Activated naive CD4-positive, alpha-beta T cell treated with anti-CD3 and anti-CD28 coated beads, Interleukin-2, amount 50 U/mL, for 72 hours (primary cell): ENCODE measurements at regions not wholly inside any gene's neighbourhood (a gene's known extent, or its start where the extent isn't known, plus 50 kb on each side); places are given as distances from the start of the nearest gene placed in this dataset.
A peak's percentile ranks its signal among the peaks of the same experiment; 100 is the strongest.
"Not testable (repeated sequence)": the region's sequence is repeated elsewhere in the genome, so short reads cannot be mapped to it uniquely, and the experiment has no call there.

Experiments
- ATAC-seq, 2 donors: fragments of 150-1000 bp; cut with Tn5 transposase; 2 replicates each; pipeline ENCODE4 v1.10.0; 2021; ENCODE audit warnings: mild to moderate bottlenecking in 2 of 2, moderate library complexity in 2 of 2
- DNase-seq, 2 donors: peaks; one replicate each; pipeline ENCODE4 v3.0.0; 2021 to 2022; ENCODE audit warnings: low spot score in 2 of 2
- H3K27ac Mint-ChIP-seq, 2 donors: one replicate each; pipeline ENCODE4 v1.8.0; 2022; ENCODE audit warnings: mild to moderate bottlenecking in 2 of 2, mixed read lengths in 2 of 2
- H3K36me3 Mint-ChIP-seq, 2 donors: one replicate each; pipeline ENCODE4 v1.8.0; 2022; ENCODE audit warnings: mixed read lengths in 2 of 2
- H3K9me3 Mint-ChIP-seq, 2 donors: one replicate each; pipeline ENCODE4 v1.8.0; 2022; ENCODE audit warnings: mixed read lengths in 2 of 2

DNA sequence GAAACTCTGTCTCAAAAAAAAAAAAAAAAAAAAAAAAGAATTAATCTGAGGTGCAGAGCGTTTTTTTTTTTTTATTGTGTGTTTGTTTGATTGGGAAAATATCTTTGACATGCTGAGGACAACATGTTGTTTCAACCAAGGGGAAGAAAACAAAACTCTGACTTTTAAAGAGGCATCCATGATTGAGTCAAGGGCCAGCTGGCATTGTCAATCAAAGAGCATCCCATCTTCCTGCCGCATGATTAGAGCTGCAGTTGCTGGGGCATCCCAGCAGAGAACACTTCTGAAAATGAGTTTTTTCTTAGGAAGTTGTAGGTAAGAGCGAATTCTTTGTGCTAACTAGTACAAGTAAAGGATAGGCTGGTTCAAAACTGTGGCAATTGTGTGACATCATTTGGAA is 200.9 kb upstream of the DAAM1 start:
- no peak overlapping the region for H3K27ac Mint-ChIP-seq
- H3K36me3 Mint-ChIP-seq, result no peaks in the 10 kb centered on the region
- H3K9me3 Mint-ChIP-seq, result peaks cover 10 to 14% of the 10 kb centered on the region in 2 donors
- ATAC-seq, result no peak
- DNase-seq, result no peak

- DNase-seq (no peak), ATAC-seq (no peak)
- Mint-ChIP-seq H3K9me3 (peaks cover 14 to 15% of the 10 kb centered on the region in 2 donors), H3K27ac (no peak overlapping the region), H3K36me3 (no peaks in the 10 kb centered on the region)
Measured at GRCh38 chr14:58992935-58993334, 195.5 kb upstream of the DAAM1 start.

- no peak for DNase-seq
- Mint-ChIP-seq H3K9me3 (peaks cover 14 to 16% of the 10 kb centered on the region in 2 donors), H3K36me3 (no peaks in the 10 kb centered on the region), H3K27ac (no peak overlapping the region)
- ATAC-seq, result peak in 1 of 2 donors; percentile 52
Measured at GRCh38 chr14:58994130-58994529, 194.3 kb upstream of the DAAM1 start.

- peaks cover 9 to 11% of the 10 kb centered on the region in 2 donors for H3K9me3 Mint-ChIP-seq
- H3K36me3 Mint-ChIP-seq, result peaks cover 5 to 9% of the 10 kb centered on the region in 2 donors
- H3K27ac Mint-ChIP-seq, result no peak overlapping the region
- DNase-seq (no peak), ATAC-seq (no peak)
Measured at GRCh38 chr14:59004012-59004411, 184.5 kb upstream of the DAAM1 start.

GRCh38 chr14:59006179-59006578 is 182.3 kb upstream of the DAAM1 start:
- not testable (repeated sequence) for ATAC-seq, H3K27ac Mint-ChIP-seq, DNase-seq
- Mint-ChIP-seq H3K36me3 (peaks cover 5 to 21% of the 10 kb centered on the region in 2 donors), H3K9me3 (peaks cover 11 to 21% of the 10 kb centered on the region in 2 donors)

GRCh38 chr14:59009967-59010366 is 178.5 kb upstream of the DAAM1 start:
- Mint-ChIP-seq H3K9me3 (peaks cover 23 to 33% of the 10 kb centered on the region in 2 donors), H3K27ac (no peak overlapping the region), H3K36me3 (peaks cover 11 to 34% of the 10 kb centered on the region in 2 donors)
- no peak for ATAC-seq
- DNase-seq, result no peak

DNA sequence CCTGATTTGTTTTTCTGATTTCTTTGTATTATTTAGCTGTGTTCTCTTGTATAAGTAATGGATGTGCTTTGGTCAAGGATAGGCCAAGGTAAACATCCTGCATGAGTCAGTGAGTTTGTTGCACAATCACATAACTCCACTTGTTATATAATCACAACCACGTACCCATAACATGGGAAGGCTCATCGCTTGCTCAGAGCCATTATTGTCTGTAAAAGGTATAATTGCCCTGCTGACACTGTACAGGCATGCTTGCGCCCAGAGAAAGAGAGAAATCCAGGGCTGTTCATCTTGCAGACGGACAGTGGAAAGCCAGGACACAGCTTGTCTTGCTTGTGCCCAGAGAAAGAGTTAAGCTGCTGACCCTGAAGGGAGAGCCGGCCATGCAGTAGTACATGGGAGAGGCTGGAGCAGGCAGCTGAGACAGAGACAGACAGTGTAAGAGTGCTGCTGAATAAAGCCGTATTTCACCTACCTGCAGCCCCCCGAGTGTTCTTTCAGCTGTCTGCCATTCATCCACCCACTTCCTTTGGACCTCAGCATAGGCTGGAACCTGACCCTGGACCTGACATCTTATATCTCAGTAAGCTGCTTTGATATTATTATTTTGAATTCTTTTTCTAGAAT is 174.7 kb upstream of the DAAM1 start:
- DNase-seq, result no peak
- Mint-ChIP-seq H3K27ac (no peak overlapping the region), H3K36me3 (peaks cover 6 to 25% of the 10 kb centered on the region in 2 donors), H3K9me3 (peaks cover 17 to 24% of the 10 kb centered on the region in 2 donors)
- ATAC-seq, result no peak

- H3K9me3 Mint-ChIP-seq, result peaks cover 17 to 19% of the 10 kb centered on the region in 2 donors
- H3K36me3 Mint-ChIP-seq, result peaks cover 6 to 20% of the 10 kb centered on the region in 2 donors
- DNase-seq, result no peak
- no peak overlapping the region for H3K27ac Mint-ChIP-seq
- no peak for ATAC-seq
Measured at GRCh38 chr14:59015482-59015881, 173.0 kb upstream of the DAAM1 start.

- Mint-ChIP-seq H3K27ac (no peak overlapping the region), H3K36me3 (peaks cover 6 to 13% of the 10 kb centered on the region in 2 donors), H3K9me3 (peaks cover 9 to 12% of the 10 kb centered on the region in 2 donors)
- DNase-seq (no peak), ATAC-seq (no peak)
Measured at GRCh38 chr14:59017285-59017965, 171.0 kb upstream of the DAAM1 start.

DNA sequence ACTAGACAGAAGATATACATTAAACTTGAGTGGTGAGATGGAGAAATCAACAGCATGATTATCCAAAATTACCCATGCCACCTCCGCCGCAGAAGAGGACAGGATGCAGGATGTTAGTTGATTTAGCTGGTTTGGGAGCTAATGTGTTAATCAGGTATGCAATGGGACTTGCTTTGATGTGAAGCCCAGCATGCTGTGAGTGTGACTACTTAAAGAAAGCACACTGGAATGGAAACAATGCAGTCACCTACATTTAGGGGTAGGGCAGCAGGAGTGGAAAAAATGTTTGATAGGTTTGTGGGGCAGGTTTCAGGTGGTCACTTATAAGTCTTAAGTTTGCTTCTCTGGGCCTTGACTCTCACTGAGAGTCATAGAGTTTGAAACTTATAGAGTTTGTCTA is 170.0 kb upstream of the DAAM1 start:
- DNase-seq (no peak), ATAC-seq (no peak)
- Mint-ChIP-seq H3K27ac (no peak overlapping the region), H3K9me3 (peaks cover 7 to 9% of the 10 kb centered on the region in 2 donors), H3K36me3 (peaks cover 6 to 10% of the 10 kb centered on the region in 2 donors)

DNA sequence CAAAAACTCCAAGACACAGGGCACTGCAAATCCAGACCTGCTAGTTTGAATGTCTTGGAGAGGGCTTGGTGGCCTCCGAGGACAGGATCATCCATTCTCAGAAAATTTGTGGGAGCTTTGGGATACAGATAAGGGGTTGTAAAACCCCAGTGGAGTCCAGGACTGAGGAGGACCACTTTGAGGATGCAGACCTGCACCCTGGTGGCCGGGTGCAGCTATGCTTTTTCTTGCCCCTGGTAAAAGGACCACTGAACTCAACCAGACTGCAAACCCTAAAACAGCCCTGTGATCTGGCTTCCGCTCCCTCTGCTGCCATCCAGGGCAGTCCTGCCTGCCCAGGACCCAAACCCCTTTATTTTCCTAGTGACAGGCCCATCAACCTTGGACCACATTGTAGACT is 169.5 kb upstream of the DAAM1 start:
- no peak for ATAC-seq

GRCh38 chr14:59020382-59020781 is 168.1 kb upstream of the DAAM1 start:
- no peak overlapping the region for H3K27ac Mint-ChIP-seq
- H3K9me3 Mint-ChIP-seq, result no peaks in the 10 kb centered on the region
- no peak for DNase-seq
- no peak for ATAC-seq
- H3K36me3 Mint-ChIP-seq, result no peaks in the 10 kb centered on the region

More for the DNA sequence above, 169.5 kb upstream of the DAAM1 start:
- no peak for DNase-seq
- Mint-ChIP-seq H3K27ac (no peak overlapping the region), H3K36me3 (peaks cover 6% of the 10 kb centered on the region in 2 donors), H3K9me3 (peaks cover 4 to 5% of the 10 kb centered on the region in 2 donors)

- ATAC-seq, result no peak
- no peaks in the 10 kb centered on the region for H3K36me3 Mint-ChIP-seq
Measured at GRCh38 chr14:59022144-59022543, 166.3 kb upstream of the DAAM1 start.

GRCh38 chr14:59026081-59026480 is 162.4 kb upstream of the DAAM1 start:
- no peaks in the 10 kb centered on the region for H3K36me3 Mint-ChIP-seq
- ATAC-seq (no peak), DNase-seq (no peak)
- H3K27ac Mint-ChIP-seq, result no peak overlapping the region
- H3K9me3 Mint-ChIP-seq, result no peaks in the 10 kb centered on the region

More at GRCh38 chr14:59022144-59022543, 166.3 kb upstream of the DAAM1 start:
- no peak for DNase-seq
- no peak overlapping the region for H3K27ac Mint-ChIP-seq
- H3K9me3 Mint-ChIP-seq, result no peaks in the 10 kb centered on the region

DNA sequence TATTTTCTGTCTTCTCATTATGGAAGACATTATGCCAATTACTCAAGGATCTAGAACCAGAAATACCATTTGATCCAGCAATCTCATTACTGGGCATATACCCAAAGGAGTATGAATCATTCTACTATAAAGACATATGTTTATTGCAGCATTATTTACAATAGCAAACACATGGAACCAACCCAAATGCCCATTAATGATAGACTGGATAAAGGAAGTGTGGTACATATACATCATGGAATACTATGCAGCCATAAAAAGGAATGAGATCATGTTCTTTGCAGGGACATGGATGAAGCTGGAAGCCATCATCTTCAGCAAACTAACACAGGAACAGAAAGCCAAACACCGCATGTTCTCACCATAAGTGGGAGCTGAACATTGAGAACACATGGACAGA is 161.8 kb upstream of the DAAM1 start:
- not testable (repeated sequence) for DNase-seq, H3K27ac Mint-ChIP-seq, H3K36me3 Mint-ChIP-seq, ATAC-seq, H3K9me3 Mint-ChIP-seq

DNA sequence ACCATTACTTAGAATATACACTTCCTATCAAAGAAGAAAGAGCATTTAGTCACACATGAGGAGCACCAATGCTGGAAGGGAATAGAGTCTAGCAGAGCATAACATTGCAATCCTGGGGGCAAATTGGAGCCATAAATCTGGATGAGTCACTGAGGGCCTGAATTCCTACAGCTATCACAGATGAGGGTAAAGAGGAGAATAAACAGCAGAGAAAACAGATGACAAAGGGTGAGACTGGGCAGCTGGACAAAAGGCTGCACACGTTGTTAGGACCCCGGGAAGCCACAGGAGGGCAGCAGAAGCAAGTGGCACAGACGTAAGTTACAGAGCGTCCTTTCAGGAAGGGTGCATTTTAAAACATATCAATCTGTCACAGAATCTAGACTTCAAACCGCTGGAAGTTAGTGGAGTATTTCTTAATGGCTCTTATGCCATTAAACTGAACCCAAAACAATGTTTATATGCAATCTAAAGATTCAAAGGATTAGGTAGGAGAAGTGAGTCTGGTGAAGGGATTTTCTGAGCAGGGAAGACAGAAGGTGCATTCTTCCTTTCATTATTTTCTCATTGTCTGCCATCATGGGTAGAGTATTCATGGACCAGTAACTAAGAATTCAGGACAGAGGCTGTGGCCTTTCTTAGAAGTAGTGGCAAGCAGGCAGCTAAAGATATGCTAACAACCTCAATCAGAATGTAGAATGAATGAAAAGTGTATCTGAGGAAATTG is 159.8 kb upstream of the DAAM1 start:
- Mint-ChIP-seq H3K27ac (peak overlapping the region in 1 of 2 donors; percentile 12), H3K36me3 (no peaks in the 10 kb centered on the region), H3K9me3 (no peaks in the 10 kb centered on the region)
- peak; percentile 60 to 82 for ATAC-seq
- peak in 1 of 2 donors; percentile 30 for DNase-seq

DNA sequence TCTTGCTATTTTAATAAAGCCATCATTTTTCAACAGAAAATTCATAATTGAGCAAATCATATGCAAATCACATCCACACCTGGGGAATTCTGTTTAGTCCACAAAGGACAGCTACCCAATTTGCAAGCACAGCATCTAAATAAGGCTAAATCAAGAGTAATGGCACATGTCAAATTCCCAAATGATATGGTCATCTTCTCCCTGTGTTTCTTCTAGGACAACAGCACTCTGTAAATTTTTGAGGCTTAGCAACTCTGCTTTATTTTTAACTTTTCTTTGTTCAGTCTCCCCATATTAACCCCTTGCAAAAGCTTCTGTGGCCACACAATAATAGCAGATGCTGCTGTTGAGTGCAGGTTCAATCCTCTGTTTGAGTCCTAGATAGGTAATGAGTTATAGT is 155.6 kb upstream of the DAAM1 start:
- DNase-seq (no peak), ATAC-seq (no peak)
- Mint-ChIP-seq H3K27ac (no peak overlapping the region), H3K9me3 (peaks cover 5 to 6% of the 10 kb centered on the region in 2 donors), H3K36me3 (no peaks in the 10 kb centered on the region)
